Left colon (tissue), 2 donors: ENCODE measurements at regions not wholly inside any gene's neighbourhood (a gene's known extent, or its start where the extent isn't known, plus 50 kb on each side); places are given as distances from the start of the nearest gene placed in this dataset.

Source experiments
- ATAC-seq: fragments of 200-7000 bp; cut with Tn5 transposase; one replicate; pipeline ENCODE4 v1.9.1; 2020; ENCODE audit warnings: mild to moderate bottlenecking, moderate library complexity
- DNase-seq, 2 donors: peaks; one replicate each; pipeline ENCODE4 v3.0.0-alpha.2; 2020
- intact Hi-C, 2 donors: fragments of 100-400 bp; cut with DNase I in 1 of 2; cut with micrococcal nuclease in 1 of 2; formaldehyde crosslinking; loops; one replicate each; pipeline versions ENCODE4 v1.11.2 to v1.14.0; 2022; cut with DNase I, micrococcal nuclease
- donor health status: DM: no; HTN: no; CAD: no.
- donor health status: DM: yes; HTN: yes; CAD: no.

DNA sequence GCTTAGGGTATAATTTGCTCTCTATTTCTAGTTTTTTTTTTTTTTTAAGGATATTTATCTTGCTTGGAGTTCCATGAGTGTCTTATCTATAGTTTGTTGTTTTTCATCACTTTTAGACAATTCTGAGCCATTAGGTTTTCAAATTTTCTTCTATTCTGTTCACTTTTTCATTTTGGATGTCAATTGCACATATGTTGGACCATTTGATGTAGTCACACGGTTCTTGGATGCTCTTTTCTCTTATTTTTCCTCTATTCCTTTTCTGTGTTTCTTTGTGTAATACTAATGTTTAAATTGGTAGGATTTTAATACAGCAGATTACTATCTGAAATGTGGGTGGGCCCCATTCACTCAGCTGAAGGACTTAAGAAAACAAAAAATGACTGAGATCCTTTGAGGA, 292.6 kb downstream of the CALCRL start:
- intact Hi-C loops, result no loop called here
- DNase-seq (no peak), ATAC-seq (no peak)

- no peak for DNase-seq
- intact Hi-C loops, result no loop called here
Measured at GRCh38 chr2:187150670-187151069, 297.4 kb downstream of the CALCRL start.

DNA sequence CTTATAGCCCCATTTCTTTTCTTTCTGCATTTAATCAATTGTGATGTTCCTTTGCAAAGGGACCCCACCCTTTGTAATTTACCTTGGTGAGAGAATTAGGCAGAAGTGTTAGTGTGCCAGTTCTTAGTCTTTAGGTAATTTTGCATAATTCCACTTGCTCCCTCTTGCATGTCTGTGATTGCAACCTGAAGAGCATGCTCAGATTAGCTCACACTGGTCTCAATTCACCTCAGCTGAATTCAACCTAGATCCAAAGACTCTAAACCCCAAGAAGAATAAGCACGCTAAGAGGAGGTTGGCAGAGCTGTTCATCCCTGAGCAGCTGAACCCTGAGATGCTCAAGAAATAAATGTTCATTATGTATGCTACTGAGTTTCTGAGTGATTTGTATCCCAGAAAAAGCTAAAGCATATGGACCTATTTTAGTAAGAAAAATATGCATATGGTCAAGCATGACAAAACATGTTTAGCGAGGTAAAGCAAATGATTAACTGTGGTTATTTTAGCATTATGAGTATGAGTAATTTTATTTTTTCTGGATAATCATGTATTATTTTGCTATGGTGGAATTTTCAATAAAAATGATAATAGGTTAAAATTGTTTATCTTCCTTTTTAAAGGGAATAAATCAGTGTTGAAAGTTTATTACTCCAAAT, 299.2 kb upstream of the ZSWIM2 start:
- intact Hi-C loops, result no loop called here
- DNase-seq, result no peak
- ATAC-seq, result no peak

More at GRCh38 chr2:187150670-187151069, 297.4 kb downstream of the CALCRL start:
- no peak for ATAC-seq

GRCh38 chr2:187143537-187143936, 294.6 kb upstream of the ZSWIM2 start:
- intact Hi-C loops, result no loop called here
- ATAC-seq, result no peak
- no peak for DNase-seq

DNA sequence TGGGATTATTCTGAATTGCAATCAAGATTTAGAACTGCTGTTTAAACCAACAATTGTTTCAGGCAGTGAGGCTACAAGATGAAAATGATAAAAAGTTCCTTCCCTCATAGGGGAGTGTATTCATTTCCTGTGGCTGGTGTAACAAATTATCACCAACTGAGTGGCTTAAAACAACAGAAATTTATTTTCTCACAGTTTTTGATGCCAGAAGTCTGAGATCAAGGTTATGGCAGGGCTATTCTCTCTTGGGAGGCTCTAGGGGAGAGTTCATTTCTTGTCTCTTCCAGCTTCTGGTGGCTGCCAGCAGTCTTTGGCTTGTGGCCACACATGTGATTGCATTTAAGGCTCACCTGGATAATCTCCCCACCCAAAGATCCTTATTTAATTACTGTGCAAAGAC, 290.5 kb upstream of the ZSWIM2 start:
- ATAC-seq (no peak), DNase-seq (no peak)
- intact Hi-C loops, result no loop called here

- ATAC-seq, result peak; percentile 42
- intact Hi-C loops, result no loop called here
- DNase-seq, result peak in 1 of 2 donors; percentile 34
Measured at GRCh38 chr2:187138265-187138664, 289.3 kb upstream of the ZSWIM2 start.

DNA sequence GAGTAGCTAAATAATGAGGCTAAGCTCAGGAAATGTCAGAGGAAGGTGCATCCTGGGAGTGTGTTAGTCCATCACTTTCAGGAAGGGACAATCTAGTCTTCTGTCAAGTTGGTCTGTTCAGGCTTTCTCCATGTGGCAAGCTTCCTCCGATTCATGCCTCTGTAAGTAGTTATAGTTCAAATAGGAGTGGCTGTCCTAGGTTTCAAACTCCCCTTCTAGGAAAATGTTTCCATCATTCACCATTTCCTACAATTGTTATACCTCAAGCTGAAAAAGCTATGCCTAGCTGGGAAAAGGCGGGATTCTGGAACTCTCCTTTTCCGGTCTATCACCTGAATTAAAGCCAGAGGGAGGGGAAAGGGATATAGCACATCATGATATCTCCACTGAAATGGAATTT, 287.7 kb upstream of the ZSWIM2 start:
- no peak for ATAC-seq
- intact Hi-C loops, result no loop called here
- no peak for DNase-seq

GRCh38 chr2:187134306-187134705, 285.3 kb upstream of the ZSWIM2 start:
- DNase-seq (no peak), ATAC-seq (no peak)
- intact Hi-C loops, result no loop called here

- intact Hi-C loops, result no loop called here
- ATAC-seq, result no peak
- DNase-seq, result no peak
Measured at GRCh38 chr2:187129868-187130267, 280.9 kb upstream of the ZSWIM2 start.

- DNase-seq, result no peak
- intact Hi-C loops, result no loop called here
Measured at GRCh38 chr2:187129306-187129705, 280.3 kb upstream of the ZSWIM2 start.

DNA sequence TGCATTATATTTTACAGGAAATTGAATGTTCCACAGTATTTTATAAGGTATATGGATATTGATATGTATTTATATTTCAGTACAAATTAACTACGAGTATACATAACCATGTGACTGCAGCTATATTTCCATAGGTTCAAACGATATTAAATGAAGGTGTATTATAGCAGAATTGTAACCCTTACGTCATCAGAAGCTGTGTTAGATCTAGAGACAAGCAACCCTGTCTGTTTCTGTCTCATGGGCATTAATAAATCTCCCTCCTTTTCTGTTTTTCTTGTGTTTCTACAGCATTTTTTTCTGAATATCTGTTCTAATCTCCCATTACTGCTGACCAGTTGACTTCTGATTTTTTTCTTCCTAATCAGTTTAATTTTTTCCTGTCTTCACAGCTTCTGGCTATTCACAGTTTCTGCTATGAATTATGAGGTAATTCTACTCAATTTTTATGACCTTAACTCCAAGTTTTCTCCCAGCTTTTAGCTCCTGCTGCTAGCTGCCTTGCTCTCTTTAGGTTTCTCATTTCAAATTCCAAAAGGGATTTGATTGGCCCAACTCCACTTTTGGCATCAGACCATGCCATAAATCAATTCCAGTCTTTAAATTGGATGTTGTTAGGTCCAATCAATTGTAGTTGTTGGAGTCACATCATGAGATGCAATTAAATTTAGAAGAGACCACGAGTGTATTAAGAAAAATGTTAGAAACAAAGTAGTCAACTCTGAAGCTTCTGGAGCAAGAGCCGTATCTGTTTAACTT, 277.5 kb upstream of the ZSWIM2 start:
- DNase-seq, result no peak
- no peak for ATAC-seq
- intact Hi-C loops, result no loop called here

More at GRCh38 chr2:187129306-187129705, 280.3 kb upstream of the ZSWIM2 start:
- no peak for ATAC-seq

DNA sequence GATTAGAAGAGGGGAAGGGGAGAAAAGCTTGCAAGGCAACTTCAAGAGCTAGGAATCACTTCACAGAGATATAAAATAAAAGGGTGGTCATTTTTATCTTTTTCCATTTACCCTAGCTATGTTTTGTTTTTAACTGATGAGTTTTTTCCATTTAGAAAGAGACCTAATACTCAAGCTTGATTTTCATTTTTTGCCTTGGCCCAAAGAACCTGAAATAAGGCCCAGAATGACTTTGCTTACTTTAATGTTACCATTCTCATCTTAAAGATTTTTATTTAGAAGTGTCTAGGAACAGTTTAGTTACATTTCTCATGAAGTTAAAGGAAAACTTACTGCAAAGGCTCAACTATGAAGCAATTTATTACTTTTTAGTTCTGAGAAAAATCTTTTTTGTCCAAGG, 276.3 kb upstream of the ZSWIM2 start:
- no peak for DNase-seq
- intact Hi-C loops, result no loop called here
- no peak for ATAC-seq

DNA sequence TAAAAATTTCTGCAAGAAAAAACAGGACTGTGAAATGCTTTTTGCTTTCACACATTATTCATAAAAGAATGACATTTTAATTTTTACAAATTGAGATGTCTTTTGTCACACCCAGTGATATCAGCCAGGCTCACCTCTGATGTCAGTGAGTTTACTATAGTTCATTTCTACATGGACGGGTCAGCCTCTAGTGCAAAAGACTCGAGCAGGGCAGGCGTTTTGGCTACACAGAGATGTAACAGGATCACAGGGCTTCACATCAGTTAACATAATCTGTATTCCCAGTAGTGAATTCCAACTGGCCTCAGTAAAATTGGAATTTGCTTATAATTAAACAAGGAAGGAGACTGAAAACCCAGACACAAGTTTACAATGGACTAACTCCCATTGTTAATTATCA, 275.6 kb upstream of the ZSWIM2 start:
- DNase-seq (no peak), ATAC-seq (no peak)
- intact Hi-C loops, result no loop called here

DNA sequence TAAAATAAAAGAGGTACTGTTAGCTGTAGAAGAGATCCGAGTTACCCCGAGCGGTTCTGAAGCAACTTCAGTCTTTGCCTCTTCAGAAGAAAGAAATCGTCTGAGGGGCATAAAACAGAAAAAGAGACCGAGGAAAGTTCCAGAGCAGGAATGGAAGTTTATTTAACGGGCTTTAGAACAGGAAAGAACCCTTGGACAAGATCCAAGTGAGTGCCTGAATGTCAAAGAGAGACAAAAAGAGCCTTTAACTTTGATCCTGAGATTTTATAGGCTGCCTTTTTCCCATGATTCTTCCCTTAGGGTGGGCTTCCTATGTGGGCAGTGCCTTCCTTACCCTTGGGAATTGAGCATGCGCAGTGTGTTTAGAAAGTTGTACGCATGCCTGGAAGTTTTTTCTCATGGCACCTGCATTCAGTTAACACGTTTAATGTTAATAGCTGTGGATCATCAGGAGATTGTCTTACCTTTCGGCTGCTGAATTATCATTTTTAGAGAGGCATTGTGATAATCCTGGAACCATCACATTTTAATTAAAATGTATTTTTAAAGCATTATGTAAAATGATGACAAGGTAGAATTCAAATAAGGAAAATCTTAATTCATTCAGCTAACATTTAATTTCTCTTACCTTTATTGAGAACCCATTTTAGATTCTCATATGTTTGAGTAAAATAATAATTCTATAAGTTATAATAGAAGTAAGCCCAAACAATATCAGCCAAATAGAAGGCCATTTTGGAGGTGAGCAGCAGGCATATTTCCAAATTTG, 269.5 kb upstream of the ZSWIM2 start:
- intact Hi-C loops, result no loop called here
- ATAC-seq, result no peak
- no peak for DNase-seq

- intact Hi-C loops, result no loop called here
- ATAC-seq, result no peak
- DNase-seq, result no peak
Measured at GRCh38 chr2:187117483-187117882, 268.5 kb upstream of the ZSWIM2 start.

- intact Hi-C loops, result no loop called here
- ATAC-seq, result no peak
- no peak for DNase-seq
Measured at GRCh38 chr2:187115627-187116026, 266.7 kb upstream of the ZSWIM2 start.

DNA sequence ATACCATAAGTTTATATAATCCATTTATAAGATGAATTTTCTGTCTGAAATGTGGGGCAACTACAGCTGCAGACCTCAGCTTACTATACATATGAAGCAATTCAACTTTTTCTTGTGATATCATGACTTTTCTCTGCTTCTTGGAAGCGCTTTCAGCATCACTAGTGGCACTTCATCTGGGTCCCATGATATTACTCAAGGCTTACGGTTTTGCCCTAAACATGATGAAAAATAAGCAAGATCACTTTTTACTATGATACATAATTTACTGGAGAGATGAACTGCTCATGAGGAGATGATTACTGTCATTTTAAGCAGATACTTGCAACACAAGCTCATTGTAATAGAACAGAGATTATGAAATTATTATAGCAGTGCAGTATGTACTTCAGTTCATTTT, 258.0 kb upstream of the ZSWIM2 start:
- ATAC-seq (no peak), DNase-seq (no peak)
- intact Hi-C loops, result no loop called here

DNA sequence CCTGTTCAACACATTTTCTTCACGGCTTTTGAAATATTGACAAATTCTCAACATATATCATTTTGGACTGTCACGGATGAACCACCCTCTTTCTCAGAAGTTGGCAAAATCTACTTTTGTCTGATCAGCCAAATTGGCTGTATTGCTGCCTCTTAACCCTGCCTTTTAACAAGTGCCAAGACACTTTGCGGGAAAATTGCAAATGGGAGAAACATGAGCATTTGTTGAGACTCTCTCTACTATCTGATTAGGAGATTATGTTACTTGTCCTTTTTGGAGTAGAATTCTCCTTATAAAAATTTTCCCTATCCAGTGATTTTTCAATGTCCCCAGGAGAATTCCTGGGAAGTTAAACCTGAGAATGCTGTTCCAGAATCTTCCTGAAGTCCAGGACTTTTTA, 256.2 kb upstream of the ZSWIM2 start:
- no peak for DNase-seq
- intact Hi-C loops, result no loop called here
- no peak for ATAC-seq

DNA sequence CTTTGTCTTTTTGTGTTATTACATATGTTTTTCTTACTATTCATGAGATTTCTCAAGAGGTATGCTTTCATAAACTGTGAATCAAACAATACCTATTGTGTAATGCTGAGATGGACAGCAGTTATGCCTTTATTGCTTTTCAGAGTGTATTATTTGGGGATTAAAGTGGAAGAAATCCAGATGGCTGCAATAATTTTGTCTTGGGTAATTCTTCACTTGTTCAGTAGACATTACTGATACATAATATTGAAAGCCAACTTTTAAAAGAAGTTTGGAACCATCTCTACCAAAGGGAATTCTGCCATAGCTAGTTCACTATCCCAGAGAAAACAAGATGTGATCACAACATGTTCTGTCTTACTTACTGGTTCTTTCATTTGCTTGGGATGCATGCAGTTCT, 253.4 kb upstream of the ZSWIM2 start:
- ATAC-seq (no peak), DNase-seq (no peak)
- intact Hi-C loops, result no loop called here

- no peak for DNase-seq
- ATAC-seq, result no peak
- intact Hi-C loops, result no loop called here
Measured at GRCh38 chr2:187098154-187098553, 249.2 kb upstream of the ZSWIM2 start.
